ENCODE measurements at regions not wholly inside any gene's neighbourhood (a gene's known extent, or its start where the extent isn't known, plus 50 kb on each side); places are given as distances from the start of the nearest gene placed in this dataset.

DNA sequence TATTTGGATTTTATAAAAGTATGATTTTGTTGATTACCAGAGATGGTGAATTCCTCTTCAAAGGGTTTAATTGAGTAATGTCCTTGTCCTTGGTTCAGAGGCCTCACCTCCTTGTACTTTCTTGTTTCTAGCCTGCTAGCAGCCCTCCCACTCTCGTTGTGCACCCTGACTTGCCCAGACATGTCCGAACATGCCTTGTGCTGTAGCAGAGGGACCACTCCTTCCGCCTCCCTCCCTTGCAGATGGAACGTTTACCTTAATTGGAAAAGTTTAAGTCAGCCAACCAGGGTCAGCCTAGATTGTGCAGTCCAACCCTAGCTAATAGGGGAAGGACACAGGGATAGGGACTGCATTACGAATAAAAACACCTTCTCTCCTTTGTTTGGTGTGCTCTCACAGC lies 406.9 kb upstream of the NMUR2 start:
- TF ChIP-seq, protein P1, sequence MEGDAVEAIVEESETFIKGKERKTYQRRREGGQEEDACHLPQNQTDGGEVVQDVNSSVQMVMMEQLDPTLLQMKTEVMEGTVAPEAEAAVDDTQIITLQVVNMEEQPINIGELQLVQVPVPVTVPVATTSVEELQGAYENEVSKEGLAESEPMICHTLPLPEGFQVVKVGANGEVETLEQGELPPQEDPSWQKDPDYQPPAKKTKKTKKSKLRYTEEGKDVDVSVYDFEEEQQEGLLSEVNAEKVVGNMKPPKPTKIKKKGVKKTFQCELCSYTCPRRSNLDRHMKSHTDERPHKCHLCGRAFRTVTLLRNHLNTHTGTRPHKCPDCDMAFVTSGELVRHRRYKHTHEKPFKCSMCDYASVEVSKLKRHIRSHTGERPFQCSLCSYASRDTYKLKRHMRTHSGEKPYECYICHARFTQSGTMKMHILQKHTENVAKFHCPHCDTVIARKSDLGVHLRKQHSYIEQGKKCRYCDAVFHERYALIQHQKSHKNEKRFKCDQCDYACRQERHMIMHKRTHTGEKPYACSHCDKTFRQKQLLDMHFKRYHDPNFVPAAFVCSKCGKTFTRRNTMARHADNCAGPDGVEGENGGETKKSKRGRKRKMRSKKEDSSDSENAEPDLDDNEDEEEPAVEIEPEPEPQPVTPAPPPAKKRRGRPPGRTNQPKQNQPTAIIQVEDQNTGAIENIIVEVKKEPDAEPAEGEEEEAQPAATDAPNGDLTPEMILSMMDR (IDR thresholded peaks at IDR 0.05): no peak
- TF ChIP-seq EZH2 (IDR thresholded peaks at IDR 0.05; ENCODE audit: borderline replicate concordance, insufficient read depth, low read depth, low read length, poor library complexity, severe bottlenecking): no peak
